HL-60 (cell line): ENCODE measurements at regions not wholly inside any gene's neighbourhood (a gene's known extent, or its start where the extent isn't known, plus 50 kb on each side); places are given as distances from the start of the nearest gene placed in this dataset.
A peak's percentile ranks its signal among the peaks of the same experiment; 100 is the strongest.

Experiments
- DNase-seq, 2 experiments: peaks; one replicate each; pipeline ENCODE4 v3.0.0-alpha.2; 2010 to 2020; ENCODE audit warnings: low read depth in 1 of 2, low spot score in 1 of 2
- H3K27ac ChIP-seq: fragments of 250-450 bp; sonication (Bioruptor Pico); replicated peaks from 2 replicates; pipeline ENCODE4 v1.5.1; 2020; ENCODE audit warnings: mild to moderate bottlenecking, moderate library complexity
- H3K27me3 ChIP-seq: fragments of 250-450 bp; sonication (Bioruptor Pico); 2 replicates; pipeline ENCODE4 v1.5.1; 2021; ENCODE audit warnings: mild to moderate bottlenecking, moderate library complexity; ENCODE audit not compliant: insufficient read depth, poor library complexity, severe bottlenecking
- H3K4me3 ChIP-seq: replicated peaks from 2 replicates; pipeline ENCODE4 v1.5.1; 2011; ENCODE audit warnings: mild to moderate bottlenecking, control low read depth, low read length; ENCODE audit not compliant: insufficient read depth
- GABPA ChIP-seq: IDR thresholded peaks from 2 replicates; pipeline ENCODE4 v1.6.1; 2012; ENCODE audit warnings: low read depth
- POLR2AphosphoS5 ChIP-seq: IDR thresholded peaks from 2 replicates; pipeline ENCODE4 v1.6.1; 2012; ENCODE audit warnings: low read depth
- SPI1 ChIP-seq: IDR thresholded peaks from 2 replicates; pipeline ENCODE4 v1.6.1; 2012; ENCODE audit warnings: low read depth, mild to moderate bottlenecking, borderline replicate concordance
- TF ChIP-seq, protein P1 (sequence below): IDR thresholded peaks from one replicate; pipeline ENCODE4 v1.5.1; 2011; ENCODE audit warnings: low read length, control low read depth, inconsistent platforms; ENCODE audit not compliant: insufficient read depth
- TF ChIP-seq, protein P2 (sequence below): IDR thresholded peaks from 2 replicates; pipeline ENCODE4 v1.6.1; 2012; ENCODE audit warnings: low read depth; ENCODE audit not compliant: insufficient replicate concordance

DNA sequence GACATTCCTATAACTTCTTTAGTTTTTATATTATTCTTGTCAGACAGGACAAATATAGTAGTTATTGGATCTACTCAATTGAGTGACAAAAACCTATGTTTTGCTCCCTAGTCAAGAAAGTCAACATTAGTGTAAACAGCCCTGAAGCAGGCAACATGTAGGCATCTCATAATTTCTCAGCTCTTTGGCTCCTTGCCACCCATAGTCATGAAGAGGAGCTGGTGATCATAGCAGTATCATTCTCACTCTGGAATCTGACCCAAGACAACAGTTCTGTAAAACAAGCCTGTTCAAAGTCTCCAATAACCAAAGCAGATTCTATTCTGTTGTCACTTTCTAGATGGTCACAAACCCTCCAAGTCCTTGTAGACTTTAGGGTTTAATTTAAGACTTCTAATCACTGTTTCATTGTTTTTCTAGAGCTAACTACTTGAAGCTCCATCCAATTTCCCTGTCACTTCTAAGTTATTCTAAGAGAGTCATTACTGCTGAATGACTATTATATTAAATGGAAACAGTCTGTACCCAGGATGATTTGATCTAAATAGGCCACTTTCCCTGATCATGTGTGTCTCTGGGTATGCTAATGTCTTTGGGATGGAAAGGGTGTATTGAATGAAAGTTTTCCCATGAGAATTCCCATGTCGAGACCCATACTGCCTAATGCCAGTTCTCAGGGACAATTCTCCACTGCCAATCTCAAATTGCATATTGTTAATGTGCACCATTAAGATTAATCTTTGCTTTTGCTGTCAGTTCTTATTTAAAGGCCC is 533.3 kb downstream of the ACTL7B start:
- DNase-seq, result no peak
- no peak overlapping the region for H3K4me3 ChIP-seq
- H3K27me3 ChIP-seq, result no peaks in the 10 kb centered on the region
- no peak overlapping the region for H3K27ac ChIP-seq
- TF ChIP-seq, protein P1, sequence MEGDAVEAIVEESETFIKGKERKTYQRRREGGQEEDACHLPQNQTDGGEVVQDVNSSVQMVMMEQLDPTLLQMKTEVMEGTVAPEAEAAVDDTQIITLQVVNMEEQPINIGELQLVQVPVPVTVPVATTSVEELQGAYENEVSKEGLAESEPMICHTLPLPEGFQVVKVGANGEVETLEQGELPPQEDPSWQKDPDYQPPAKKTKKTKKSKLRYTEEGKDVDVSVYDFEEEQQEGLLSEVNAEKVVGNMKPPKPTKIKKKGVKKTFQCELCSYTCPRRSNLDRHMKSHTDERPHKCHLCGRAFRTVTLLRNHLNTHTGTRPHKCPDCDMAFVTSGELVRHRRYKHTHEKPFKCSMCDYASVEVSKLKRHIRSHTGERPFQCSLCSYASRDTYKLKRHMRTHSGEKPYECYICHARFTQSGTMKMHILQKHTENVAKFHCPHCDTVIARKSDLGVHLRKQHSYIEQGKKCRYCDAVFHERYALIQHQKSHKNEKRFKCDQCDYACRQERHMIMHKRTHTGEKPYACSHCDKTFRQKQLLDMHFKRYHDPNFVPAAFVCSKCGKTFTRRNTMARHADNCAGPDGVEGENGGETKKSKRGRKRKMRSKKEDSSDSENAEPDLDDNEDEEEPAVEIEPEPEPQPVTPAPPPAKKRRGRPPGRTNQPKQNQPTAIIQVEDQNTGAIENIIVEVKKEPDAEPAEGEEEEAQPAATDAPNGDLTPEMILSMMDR, result no peak
- TF ChIP-seq SPI1, result no peak
- no peak for TF ChIP-seq POLR2AphosphoS5
- TF ChIP-seq, protein P2, sequence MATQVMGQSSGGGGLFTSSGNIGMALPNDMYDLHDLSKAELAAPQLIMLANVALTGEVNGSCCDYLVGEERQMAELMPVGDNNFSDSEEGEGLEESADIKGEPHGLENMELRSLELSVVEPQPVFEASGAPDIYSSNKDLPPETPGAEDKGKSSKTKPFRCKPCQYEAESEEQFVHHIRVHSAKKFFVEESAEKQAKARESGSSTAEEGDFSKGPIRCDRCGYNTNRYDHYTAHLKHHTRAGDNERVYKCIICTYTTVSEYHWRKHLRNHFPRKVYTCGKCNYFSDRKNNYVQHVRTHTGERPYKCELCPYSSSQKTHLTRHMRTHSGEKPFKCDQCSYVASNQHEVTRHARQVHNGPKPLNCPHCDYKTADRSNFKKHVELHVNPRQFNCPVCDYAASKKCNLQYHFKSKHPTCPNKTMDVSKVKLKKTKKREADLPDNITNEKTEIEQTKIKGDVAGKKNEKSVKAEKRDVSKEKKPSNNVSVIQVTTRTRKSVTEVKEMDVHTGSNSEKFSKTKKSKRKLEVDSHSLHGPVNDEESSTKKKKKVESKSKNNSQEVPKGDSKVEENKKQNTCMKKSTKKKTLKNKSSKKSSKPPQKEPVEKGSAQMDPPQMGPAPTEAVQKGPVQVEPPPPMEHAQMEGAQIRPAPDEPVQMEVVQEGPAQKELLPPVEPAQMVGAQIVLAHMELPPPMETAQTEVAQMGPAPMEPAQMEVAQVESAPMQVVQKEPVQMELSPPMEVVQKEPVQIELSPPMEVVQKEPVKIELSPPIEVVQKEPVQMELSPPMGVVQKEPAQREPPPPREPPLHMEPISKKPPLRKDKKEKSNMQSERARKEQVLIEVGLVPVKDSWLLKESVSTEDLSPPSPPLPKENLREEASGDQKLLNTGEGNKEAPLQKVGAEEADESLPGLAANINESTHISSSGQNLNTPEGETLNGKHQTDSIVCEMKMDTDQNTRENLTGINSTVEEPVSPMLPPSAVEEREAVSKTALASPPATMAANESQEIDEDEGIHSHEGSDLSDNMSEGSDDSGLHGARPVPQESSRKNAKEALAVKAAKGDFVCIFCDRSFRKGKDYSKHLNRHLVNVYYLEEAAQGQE, result no peak
- no peak for TF ChIP-seq GABPA

DNA sequence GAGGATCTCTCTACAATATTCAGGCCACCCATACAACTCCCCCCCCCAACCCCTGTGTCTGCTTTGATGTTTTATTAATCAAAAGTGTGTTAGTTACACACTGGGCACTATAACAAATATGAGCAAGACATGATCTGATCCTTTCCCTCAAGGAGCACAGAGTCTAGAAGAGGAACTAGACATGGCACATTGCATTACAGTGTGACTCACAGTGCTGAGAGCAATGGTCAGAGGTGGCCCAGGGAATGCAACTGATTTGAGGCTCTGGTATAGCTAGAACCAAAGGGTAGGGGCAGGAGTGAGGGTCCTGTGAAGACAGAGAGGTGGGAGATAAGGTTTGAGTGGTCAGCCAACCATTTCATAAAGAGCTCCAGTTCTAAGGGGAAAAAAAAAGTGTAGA is 539.2 kb downstream of the ACTL7B start:
- Histone ChIP-seq H3K27me3 (no peaks in the 10 kb centered on the region), H3K4me3 (no peak overlapping the region), H3K27ac (no peak overlapping the region)
- peak in 1 of 2 experiments; percentile 28 for DNase-seq
- TF ChIP-seq, protein P2, result no peak
- TF ChIP-seq SPI1, result no peak
- no peak for TF ChIP-seq POLR2AphosphoS5
- no peak for TF ChIP-seq GABPA
- TF ChIP-seq, protein P1, result no peak

DNA sequence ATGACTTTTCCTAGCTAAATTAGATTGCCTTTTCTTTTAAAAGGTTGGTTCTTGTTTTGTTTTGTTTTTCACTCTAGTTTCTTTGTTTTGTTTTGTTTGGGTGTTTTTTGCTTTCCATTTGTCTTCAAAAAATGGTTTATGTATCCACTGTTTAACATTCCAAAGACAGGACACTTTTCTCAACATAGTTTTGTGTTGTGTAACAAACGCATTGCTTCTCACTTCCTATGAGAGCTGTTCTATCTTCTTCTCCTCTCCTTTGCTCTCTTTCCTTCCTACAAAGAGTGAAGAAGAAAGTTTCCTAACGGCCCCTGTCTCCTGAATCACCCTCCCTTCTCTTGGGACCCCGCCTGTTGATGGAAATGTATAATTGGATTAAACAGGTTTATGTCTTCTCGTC is 539.7 kb downstream of the ACTL7B start:
- no peak for DNase-seq
- Histone ChIP-seq H3K27ac (no peak overlapping the region), H3K4me3 (no peak overlapping the region), H3K27me3 (no peaks in the 10 kb centered on the region)
- TF ChIP-seq GABPA (no peak), POLR2AphosphoS5 (no peak)
- TF ChIP-seq, protein P1, result no peak
- TF ChIP-seq, protein P2, result no peak
